GM19438 (cell line): ENCODE measurements at regions not wholly inside any gene's neighbourhood (a gene's known extent, or its start where the extent isn't known, plus 50 kb on each side); places are given as distances from the start of the nearest gene placed in this dataset.

Experiments used
- ATAC-seq: cut with Tn5 transposase; IDR thresholded peaks from one replicate; pipeline ENCODE4 v1.9.1; 2021; ENCODE audit warnings: low read depth; ENCODE audit not compliant: unreplicated experiment

GRCh38 chr19:29371251-29372090 is 154.3 kb upstream of the VSTM2B start:
- ATAC-seq, result no peak

- no peak for ATAC-seq
These were observed 153.7 kb upstream of the VSTM2B start for GRCh38 chr19:29372091-29372415.

- no peak for ATAC-seq
These were observed 153.3 kb upstream of the VSTM2B start for GRCh38 chr19:29372461-29372860.

GRCh38 chr19:29372921-29373797 is 152.6 kb upstream of the VSTM2B start:
- ATAC-seq, result no peak

GRCh38 chr19:29375429-29376119 is 150.2 kb upstream of the VSTM2B start:
- no peak for ATAC-seq

GRCh38 chr19:29376855-29377354 is 148.9 kb upstream of the VSTM2B start:
- ATAC-seq, result no peak

GRCh38 chr19:29378126-29378525 is 147.7 kb upstream of the VSTM2B start:
- no peak for ATAC-seq

GRCh38 chr19:29378543-29379080 is 147.2 kb upstream of the VSTM2B start:
- ATAC-seq, result no peak

GRCh38 chr19:29379257-29380021 is 146.4 kb upstream of the VSTM2B start:
- ATAC-seq, result no peak

- no peak for ATAC-seq
These were observed 145.2 kb upstream of the VSTM2B start for GRCh38 chr19:29380581-29380980.

- ATAC-seq, result no peak
These were observed 144.2 kb upstream of the VSTM2B start for GRCh38 chr19:29381353-29382203.

- ATAC-seq, result no peak
These were observed 142.1 kb upstream of the VSTM2B start for GRCh38 chr19:29383696-29384095.

GRCh38 chr19:29384656-29385055 is 141.1 kb upstream of the VSTM2B start:
- ATAC-seq, result no peak

- ATAC-seq, result no peak
These were observed 140.5 kb upstream of the VSTM2B start for GRCh38 chr19:29385191-29385795.

GRCh38 chr19:29386970-29387369 is 138.8 kb upstream of the VSTM2B start:
- no peak for ATAC-seq

GRCh38 chr19:29387586-29387985 is 138.2 kb upstream of the VSTM2B start:
- no peak for ATAC-seq

- no peak for ATAC-seq
These were observed 136.3 kb upstream of the VSTM2B start for GRCh38 chr19:29389495-29389894.

- no peak for ATAC-seq
These were observed 135.1 kb upstream of the VSTM2B start for GRCh38 chr19:29390742-29391141.
